ENCODE measurements at regions not wholly inside any gene's neighbourhood (a gene's known extent, or its start where the extent isn't known, plus 50 kb on each side); places are given as distances from the start of the nearest gene placed in this dataset.

DNA sequence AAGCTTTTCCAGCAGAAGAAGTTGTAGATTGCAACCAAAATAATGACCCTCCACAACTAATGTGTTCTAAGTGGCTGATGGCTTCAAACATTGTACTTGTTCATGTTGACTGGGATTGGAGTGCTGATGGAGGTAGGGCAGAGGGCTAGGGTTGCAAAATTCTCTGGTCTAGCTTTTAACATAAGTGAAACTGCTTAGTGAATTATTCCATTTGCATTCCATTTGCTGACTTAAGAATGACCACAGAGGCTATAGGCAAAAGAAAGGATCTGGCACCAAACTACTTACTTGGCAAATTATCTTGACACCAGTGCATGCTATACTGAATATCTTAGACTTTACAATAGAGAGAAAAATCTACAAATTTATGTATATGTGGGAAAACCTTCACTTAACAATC is 287.0 kb downstream of the FGF9 start:
- TF ChIP-seq, protein P1, sequence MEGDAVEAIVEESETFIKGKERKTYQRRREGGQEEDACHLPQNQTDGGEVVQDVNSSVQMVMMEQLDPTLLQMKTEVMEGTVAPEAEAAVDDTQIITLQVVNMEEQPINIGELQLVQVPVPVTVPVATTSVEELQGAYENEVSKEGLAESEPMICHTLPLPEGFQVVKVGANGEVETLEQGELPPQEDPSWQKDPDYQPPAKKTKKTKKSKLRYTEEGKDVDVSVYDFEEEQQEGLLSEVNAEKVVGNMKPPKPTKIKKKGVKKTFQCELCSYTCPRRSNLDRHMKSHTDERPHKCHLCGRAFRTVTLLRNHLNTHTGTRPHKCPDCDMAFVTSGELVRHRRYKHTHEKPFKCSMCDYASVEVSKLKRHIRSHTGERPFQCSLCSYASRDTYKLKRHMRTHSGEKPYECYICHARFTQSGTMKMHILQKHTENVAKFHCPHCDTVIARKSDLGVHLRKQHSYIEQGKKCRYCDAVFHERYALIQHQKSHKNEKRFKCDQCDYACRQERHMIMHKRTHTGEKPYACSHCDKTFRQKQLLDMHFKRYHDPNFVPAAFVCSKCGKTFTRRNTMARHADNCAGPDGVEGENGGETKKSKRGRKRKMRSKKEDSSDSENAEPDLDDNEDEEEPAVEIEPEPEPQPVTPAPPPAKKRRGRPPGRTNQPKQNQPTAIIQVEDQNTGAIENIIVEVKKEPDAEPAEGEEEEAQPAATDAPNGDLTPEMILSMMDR (IDR thresholded peaks at IDR 0.05) = no peak
- TF ChIP-seq EP300 (IDR thresholded peaks at IDR 0.05) (no peak), POLR2A (IDR thresholded peaks at IDR 0.05) (no peak), POLR2AphosphoS5 (IDR thresholded peaks at IDR 0.05) (no peak)

Measured in gastroesophageal sphincter (tissue), 3 donors.